ENCODE measurements at regions not wholly inside any gene's neighbourhood (a gene's known extent, or its start where the extent isn't known, plus 50 kb on each side); places are given as distances from the start of the nearest gene placed in this dataset.

DNA sequence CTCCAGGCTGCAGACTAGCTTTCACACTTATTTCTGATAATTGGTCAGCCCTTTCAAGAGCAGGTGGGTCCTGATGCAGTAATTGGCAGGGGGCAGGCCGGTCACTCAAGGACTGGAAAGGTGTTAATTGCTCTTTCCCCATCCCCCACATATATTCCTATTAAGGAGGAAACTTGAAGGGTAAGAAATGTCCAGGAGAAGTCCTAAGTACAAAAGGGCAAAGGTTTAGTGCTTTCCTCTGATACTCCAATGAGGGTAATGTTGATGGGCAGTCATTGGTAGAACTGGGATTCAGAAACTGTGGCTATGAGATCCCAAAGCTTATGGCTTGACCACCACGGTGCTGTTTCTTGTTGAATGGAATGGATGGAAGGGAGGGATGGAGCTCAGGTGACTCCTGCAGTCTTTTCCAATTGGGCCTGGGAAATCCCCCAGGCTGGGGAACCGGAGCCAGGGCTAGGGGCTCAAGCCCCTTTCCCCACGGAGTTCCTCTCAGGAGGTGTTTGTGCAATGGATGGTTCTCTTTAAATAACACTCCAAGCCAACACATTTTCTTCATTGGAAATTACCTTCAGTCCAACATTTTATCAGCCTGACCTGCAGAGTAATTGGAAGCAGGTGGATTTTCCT lies 103.2 kb upstream of the ALDH1B1 start:
- no peak for TF ChIP-seq CTCF (IDR thresholded peaks at IDR 0.05; ENCODE audit: borderline replicate concordance, extremely low read depth, insufficient read depth)
- H3K9ac ChIP-seq (ENCODE audit: low read length in 3 of 3) = no peak overlapping the region
- H3K4me3 ChIP-seq (ENCODE audit: low read length in 3 of 3) = no peak overlapping the region
- intact Hi-C loops (cut with DNase I) = no loop called here
- H3K36me3 ChIP-seq (ENCODE audit: control insufficient read depth in 2 of 3, insufficient read depth in 3 of 3, low read length in 3 of 3) = no peaks in the 10 kb centered on the region
- peak in 1 of 5 donors; percentile 9 for DNase-seq
- H3K4me1 ChIP-seq (ENCODE audit: control insufficient read depth in 2 of 3, insufficient read depth in 2 of 3, low read depth in 1 of 3, low read length in 3 of 3) = no peaks in the 10 kb centered on the region
- H3K9me3 ChIP-seq (ENCODE audit: control insufficient read depth in 2 of 3, insufficient read depth in 1 of 3, low read length in 3 of 3) = no peaks in the 10 kb centered on the region
- no peaks in the 10 kb centered on the region for H3K27me3 ChIP-seq (ENCODE audit: control insufficient read depth, insufficient read depth, low read length)
- H3K27ac ChIP-seq (ENCODE audit: low read depth in 2 of 2, low read length in 2 of 2) = no peak overlapping the region
- no peak for FAIRE-seq

GRCh38 chr9:38288502-38288901 lies 104.0 kb upstream of the ALDH1B1 start:
- no peaks in the 10 kb centered on the region for H3K36me3 ChIP-seq (ENCODE audit: control insufficient read depth in 2 of 3, insufficient read depth in 3 of 3, low read length in 3 of 3)
- H3K27me3 ChIP-seq (ENCODE audit: control insufficient read depth, insufficient read depth, low read length) = no peaks in the 10 kb centered on the region
- H3K9ac ChIP-seq (ENCODE audit: low read length in 3 of 3) = no peak overlapping the region
- H3K27ac ChIP-seq (ENCODE audit: low read depth in 2 of 2, low read length in 2 of 2) = no peak overlapping the region
- no peaks in the 10 kb centered on the region for H3K4me1 ChIP-seq (ENCODE audit: control insufficient read depth in 2 of 3, insufficient read depth in 2 of 3, low read depth in 1 of 3, low read length in 3 of 3)
- FAIRE-seq (no peak), DNase-seq (peak in 1 of 5 donors; percentile 15)
- TF ChIP-seq CTCF (IDR thresholded peaks at IDR 0.05; ENCODE audit: borderline replicate concordance, extremely low read depth, insufficient read depth) = no peak
- no peaks in the 10 kb centered on the region for H3K9me3 ChIP-seq (ENCODE audit: control insufficient read depth in 2 of 3, insufficient read depth in 1 of 3, low read length in 3 of 3)
- intact Hi-C loops (cut with DNase I) = no loop called here
- no peak overlapping the region for H3K4me3 ChIP-seq (ENCODE audit: low read length in 3 of 3)

- Histone ChIP-seq H3K4me3 (ENCODE audit: low read length in 3 of 3) (no peak overlapping the region), H3K9me3 (ENCODE audit: control insufficient read depth in 2 of 3, insufficient read depth in 1 of 3, low read length in 3 of 3) (no peaks in the 10 kb centered on the region), H3K4me1 (ENCODE audit: control insufficient read depth in 2 of 3, insufficient read depth in 2 of 3, low read depth in 1 of 3, low read length in 3 of 3) (no peaks in the 10 kb centered on the region), H3K27me3 (ENCODE audit: control insufficient read depth, insufficient read depth, low read length) (no peaks in the 10 kb centered on the region), H3K9ac (ENCODE audit: low read length in 3 of 3) (no peak overlapping the region), H3K27ac (ENCODE audit: low read depth in 2 of 2, low read length in 2 of 2) (no peak overlapping the region), H3K36me3 (ENCODE audit: control insufficient read depth in 2 of 3, insufficient read depth in 3 of 3, low read length in 3 of 3) (no peaks in the 10 kb centered on the region)
- TF ChIP-seq CTCF (IDR thresholded peaks at IDR 0.05; ENCODE audit: borderline replicate concordance, extremely low read depth, insufficient read depth) = no peak
- FAIRE-seq = no peak
- peak in 1 of 5 donors; percentile 16 for DNase-seq
- intact Hi-C loops (cut with DNase I) = no loop called here
Measured at GRCh38 chr9:38287420-38287985, 105.0 kb upstream of the ALDH1B1 start.
